ENCODE measurements at regions not wholly inside any gene's neighbourhood (a gene's known extent, or its start where the extent isn't known, plus 50 kb on each side); places are given as distances from the start of the nearest gene placed in this dataset.

DNA sequence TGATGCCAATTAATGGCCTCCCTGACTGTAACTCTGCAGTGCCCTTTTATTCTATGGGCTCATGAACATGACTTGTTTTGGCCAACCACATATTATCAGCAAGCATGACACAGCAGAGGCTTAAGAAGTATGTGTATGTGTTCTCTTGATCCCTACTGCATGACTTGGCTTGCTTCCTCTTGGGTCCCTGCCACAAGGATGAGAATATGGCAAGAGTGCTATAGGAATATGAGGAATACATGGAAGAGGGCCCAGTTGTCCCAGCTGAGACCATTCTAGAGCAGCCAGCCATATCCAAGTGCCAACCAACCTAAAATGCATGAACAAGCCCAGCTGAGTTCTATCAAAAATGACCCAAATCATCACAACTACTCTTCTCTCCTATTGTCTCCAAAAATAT is 576.7 kb upstream of the PCDH9 start:
- TF ChIP-seq, protein P1, sequence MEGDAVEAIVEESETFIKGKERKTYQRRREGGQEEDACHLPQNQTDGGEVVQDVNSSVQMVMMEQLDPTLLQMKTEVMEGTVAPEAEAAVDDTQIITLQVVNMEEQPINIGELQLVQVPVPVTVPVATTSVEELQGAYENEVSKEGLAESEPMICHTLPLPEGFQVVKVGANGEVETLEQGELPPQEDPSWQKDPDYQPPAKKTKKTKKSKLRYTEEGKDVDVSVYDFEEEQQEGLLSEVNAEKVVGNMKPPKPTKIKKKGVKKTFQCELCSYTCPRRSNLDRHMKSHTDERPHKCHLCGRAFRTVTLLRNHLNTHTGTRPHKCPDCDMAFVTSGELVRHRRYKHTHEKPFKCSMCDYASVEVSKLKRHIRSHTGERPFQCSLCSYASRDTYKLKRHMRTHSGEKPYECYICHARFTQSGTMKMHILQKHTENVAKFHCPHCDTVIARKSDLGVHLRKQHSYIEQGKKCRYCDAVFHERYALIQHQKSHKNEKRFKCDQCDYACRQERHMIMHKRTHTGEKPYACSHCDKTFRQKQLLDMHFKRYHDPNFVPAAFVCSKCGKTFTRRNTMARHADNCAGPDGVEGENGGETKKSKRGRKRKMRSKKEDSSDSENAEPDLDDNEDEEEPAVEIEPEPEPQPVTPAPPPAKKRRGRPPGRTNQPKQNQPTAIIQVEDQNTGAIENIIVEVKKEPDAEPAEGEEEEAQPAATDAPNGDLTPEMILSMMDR (IDR thresholded peaks at IDR 0.05; ENCODE audit: unreplicated experiment): no peak
- Mint-ChIP-seq H3K4me3 (ENCODE audit: low read depth) (no peak overlapping the region), H3K9me3 (ENCODE audit: low read depth) (peaks cover 8% of the 10 kb centered on the region), H3K27me3 (no peaks in the 10 kb centered on the region), H3K36me3 (ENCODE audit: insufficient read depth) (no peaks in the 10 kb centered on the region), H3K27ac (no peak overlapping the region), H3K4me1 (ENCODE audit: low read depth) (peaks cover 22% of the 10 kb centered on the region)
- DNase-seq (ENCODE audit: low spot score, unreplicated experiment): no peak

DNA sequence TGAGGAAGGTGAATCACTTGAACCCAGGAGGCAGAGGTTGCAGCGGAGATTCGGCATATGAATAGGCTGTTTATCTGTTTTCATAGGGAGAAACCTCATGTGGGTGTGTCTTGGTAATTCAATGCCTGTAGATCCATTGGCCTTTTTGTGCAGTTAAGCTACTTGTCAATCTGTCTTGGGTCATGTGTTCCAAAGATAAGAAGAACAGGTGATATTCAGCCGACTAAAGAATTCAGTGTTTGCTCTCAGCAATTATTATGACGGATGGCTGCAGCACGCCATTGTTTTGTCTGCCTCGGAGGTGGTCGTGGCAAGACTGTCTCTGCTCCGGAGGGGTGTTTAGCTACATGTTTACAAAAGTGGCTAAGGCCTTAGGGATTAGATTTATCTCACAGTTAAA is 573.0 kb upstream of the PCDH9 start:
- DNase-seq (ENCODE audit: low spot score, unreplicated experiment): no peak
- no peak overlapping the region for H3K4me3 Mint-ChIP-seq (ENCODE audit: low read depth)
- H3K27ac Mint-ChIP-seq: peak overlapping the region; percentile 73
- H3K36me3 Mint-ChIP-seq (ENCODE audit: insufficient read depth): peaks cover 2% of the 10 kb centered on the region
- peaks cover 12% of the 10 kb centered on the region for H3K27me3 Mint-ChIP-seq
- TF ChIP-seq, protein P1 (IDR thresholded peaks at IDR 0.05; ENCODE audit: unreplicated experiment): no peak
- peaks cover 16% of the 10 kb centered on the region for H3K4me1 Mint-ChIP-seq (ENCODE audit: low read depth)
- H3K9me3 Mint-ChIP-seq (ENCODE audit: low read depth): peaks cover 8% of the 10 kb centered on the region

DNA sequence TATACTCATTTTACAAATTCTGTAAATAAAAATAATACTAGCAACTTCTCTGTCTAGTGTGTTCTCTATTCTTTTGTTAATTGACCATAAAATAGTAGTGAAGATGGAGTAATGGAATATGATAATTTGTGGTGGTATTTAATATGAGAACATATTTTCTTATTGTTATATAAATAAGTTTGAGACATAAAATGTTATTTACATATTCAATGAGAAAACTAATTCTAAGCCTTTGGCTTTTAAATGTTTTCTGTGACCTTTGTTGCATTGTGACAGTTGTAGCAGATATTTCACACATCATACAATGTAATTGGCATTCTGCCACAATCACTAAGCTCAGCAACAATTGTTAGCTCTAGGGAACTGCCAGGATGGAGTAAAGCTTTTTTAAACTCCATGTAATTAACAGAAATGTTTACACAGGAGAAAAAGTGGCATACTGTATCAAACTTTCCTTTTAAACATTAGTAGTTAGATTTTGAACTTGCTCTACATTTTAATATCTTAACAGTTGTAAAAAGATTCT is 562.1 kb upstream of the PCDH9 start:
- Mint-ChIP-seq H3K27me3 (peaks cover 3% of the 10 kb centered on the region), H3K4me3 (ENCODE audit: low read depth) (no peak overlapping the region), H3K36me3 (ENCODE audit: insufficient read depth) (no peaks in the 10 kb centered on the region), H3K27ac (no peak overlapping the region), H3K9me3 (ENCODE audit: low read depth) (peaks cover 3% of the 10 kb centered on the region), H3K4me1 (ENCODE audit: low read depth) (peaks cover 8% of the 10 kb centered on the region)
- no peak for DNase-seq (ENCODE audit: low spot score, unreplicated experiment)
- TF ChIP-seq, protein P1 (IDR thresholded peaks at IDR 0.05; ENCODE audit: unreplicated experiment): no peak

DNA sequence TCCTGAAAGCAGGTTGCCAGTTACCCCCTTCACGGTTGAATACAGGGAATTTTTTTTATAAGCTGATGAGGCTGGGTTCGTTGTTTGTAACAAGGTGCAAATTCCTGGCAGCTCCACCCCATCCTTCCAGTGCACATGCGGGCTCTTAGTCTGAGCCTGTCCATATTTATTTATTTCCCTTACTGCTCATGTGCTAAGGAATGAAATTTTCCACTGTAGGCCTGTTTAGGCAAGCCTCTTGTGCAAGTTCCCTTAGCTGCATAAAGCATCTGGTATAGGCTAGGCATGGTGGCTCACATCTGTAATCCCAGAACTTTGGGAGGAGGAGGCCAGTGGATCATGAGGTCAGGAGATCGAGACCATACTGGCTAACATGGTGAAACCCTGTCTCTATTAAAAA is 560.9 kb upstream of the PCDH9 start:
- peaks cover 8% of the 10 kb centered on the region for H3K4me1 Mint-ChIP-seq (ENCODE audit: low read depth)
- H3K27ac Mint-ChIP-seq: no peak overlapping the region
- TF ChIP-seq, protein P1 (IDR thresholded peaks at IDR 0.05; ENCODE audit: unreplicated experiment): no peak
- H3K9me3 Mint-ChIP-seq (ENCODE audit: low read depth): peaks cover 3% of the 10 kb centered on the region
- no peak overlapping the region for H3K4me3 Mint-ChIP-seq (ENCODE audit: low read depth)
- peaks cover 3% of the 10 kb centered on the region for H3K27me3 Mint-ChIP-seq
- H3K36me3 Mint-ChIP-seq (ENCODE audit: insufficient read depth): no peaks in the 10 kb centered on the region
- no peak for DNase-seq (ENCODE audit: low spot score, unreplicated experiment)

DNA sequence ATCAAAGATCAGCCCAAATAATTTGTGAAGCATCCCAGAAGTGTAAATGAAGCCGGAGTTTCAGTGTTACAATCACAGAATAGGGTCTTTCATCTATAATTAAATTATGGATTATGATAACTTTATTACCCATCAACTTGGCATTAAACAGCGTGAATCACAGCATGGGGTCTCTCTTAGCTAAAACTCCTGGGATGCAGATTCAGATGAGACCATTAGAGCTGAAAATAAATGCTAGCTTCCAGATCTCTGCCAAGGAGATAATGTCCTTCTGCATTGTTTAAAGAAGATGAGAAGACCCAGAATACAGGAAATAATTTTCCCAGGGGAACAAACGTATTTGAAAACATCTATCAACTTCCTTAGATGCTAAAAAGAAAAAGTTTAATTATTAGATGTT is 546.0 kb upstream of the PCDH9 start:
- Mint-ChIP-seq H3K4me1 (ENCODE audit: low read depth) (peaks cover 2% of the 10 kb centered on the region), H3K36me3 (ENCODE audit: insufficient read depth) (no peaks in the 10 kb centered on the region), H3K27me3 (peaks cover 4% of the 10 kb centered on the region), H3K27ac (no peak overlapping the region), H3K4me3 (ENCODE audit: low read depth) (no peak overlapping the region), H3K9me3 (ENCODE audit: low read depth) (no peaks in the 10 kb centered on the region)
- no peak for DNase-seq (ENCODE audit: low spot score, unreplicated experiment)
- TF ChIP-seq, protein P1 (IDR thresholded peaks at IDR 0.05; ENCODE audit: unreplicated experiment): no peak

Measured in progenitor cell of endocrine pancreas (in vitro differentiated cells).